Mesendoderm (in vitro differentiated cells): ENCODE measurements at regions not wholly inside any gene's neighbourhood (a gene's known extent, or its start where the extent isn't known, plus 50 kb on each side); places are given as distances from the start of the nearest gene placed in this dataset.
A peak's percentile ranks its signal among the peaks of the same experiment; 100 is the strongest.

Experiments
- DNase-seq: peaks from one replicate; pipeline ENCODE4 v3.0.0; 2013
- H2AK5ac ChIP-seq: 2 replicates; pipeline ENCODE4 v1.6.1; 2013; ENCODE audit warnings: low read length, inconsistent platforms
- H2BK120ac ChIP-seq: 2 replicates; pipeline ENCODE4 v1.6.1; 2013; ENCODE audit warnings: low read depth, mild to moderate bottlenecking, low read length, moderate library complexity, mixed read lengths
- H2BK15ac ChIP-seq: replicated peaks from 2 replicates; pipeline ENCODE4 v1.6.1; 2013; ENCODE audit warnings: low read depth, mild to moderate bottlenecking, moderate library complexity
- H2BK5ac ChIP-seq: 2 replicates; pipeline ENCODE4 v1.6.1; 2013; ENCODE audit warnings: low read length, inconsistent platforms
- H3K18ac ChIP-seq: 2 replicates; pipeline ENCODE4 v1.6.1; 2013; ENCODE audit warnings: mild to moderate bottlenecking, low read length, mixed read lengths
- H3K23ac ChIP-seq: one replicate; pipeline ENCODE4 v1.6.1; 2013; ENCODE audit warnings: low read length
- H3K27ac ChIP-seq: 2 replicates; pipeline ENCODE4 v1.5.1; 2013; ENCODE audit warnings: low read depth, mild to moderate bottlenecking, inconsistent platforms, low read length, moderate library complexity
- H3K27me3 ChIP-seq: 2 replicates; pipeline ENCODE4 v1.6.1; 2013; ENCODE audit warnings: low read length, control low read depth, mild to moderate bottlenecking, inconsistent platforms; ENCODE audit not compliant: insufficient read depth, poor library complexity
- H3K36me3 ChIP-seq: 2 replicates; pipeline ENCODE4 v1.6.1; 2013; ENCODE audit warnings: low read length, inconsistent platforms; ENCODE audit not compliant: control insufficient read depth, insufficient read depth
- H3K4ac ChIP-seq: one replicate; pipeline ENCODE4 v1.6.1; 2013; ENCODE audit warnings: low read depth, mild to moderate bottlenecking, low read length, moderate library complexity
- H3K4me1 ChIP-seq: 2 replicates; pipeline ENCODE4 v1.6.1; 2013; ENCODE audit warnings: low read depth, low read length, inconsistent platforms; ENCODE audit not compliant: control insufficient read depth
- H3K4me2 ChIP-seq: 2 replicates; pipeline ENCODE4 v1.6.1; 2013; ENCODE audit warnings: low read length
- H3K4me3 ChIP-seq: 2 replicates; pipeline ENCODE4 v1.5.1; 2013; ENCODE audit warnings: mild to moderate bottlenecking, low read length
- H3K56ac ChIP-seq: one replicate; pipeline ENCODE4 v1.6.1; 2013; ENCODE audit warnings: low read length
- H3K79me1 ChIP-seq: 2 replicates; pipeline ENCODE4 v1.6.1; 2013; ENCODE audit warnings: low read length, inconsistent platforms
- H3K79me2 ChIP-seq: 2 replicates; pipeline ENCODE4 v1.6.1; 2013; ENCODE audit warnings: mild to moderate bottlenecking, low read length; ENCODE audit not compliant: control insufficient read depth, insufficient read depth
- H3K9ac ChIP-seq: 2 replicates; pipeline ENCODE4 v1.6.1; 2013; ENCODE audit warnings: low read length, inconsistent platforms
- H4K5ac ChIP-seq: one replicate; pipeline ENCODE4 v1.6.1; 2013; ENCODE audit warnings: low read length
- H4K8ac ChIP-seq: one replicate; pipeline ENCODE4 v1.6.1; 2013; ENCODE audit warnings: low read depth, mild to moderate bottlenecking, control low read depth, low read length, moderate library complexity
- WGBS: extraction: QIAGEN DNeasy Blood & Tissue Kit; methylation state at CpG from one replicate; pipeline ENCODE4 v1.1.7; 2013; ENCODE audit warnings: low lambda C conversion rate, missing lambda C conversion rate; ENCODE audit not compliant: insufficient coverage; ENCODE audit errors: extremely low coverage; 5-methylcytosine and 5-hydroxymethylcytosine counted together

DNA sequence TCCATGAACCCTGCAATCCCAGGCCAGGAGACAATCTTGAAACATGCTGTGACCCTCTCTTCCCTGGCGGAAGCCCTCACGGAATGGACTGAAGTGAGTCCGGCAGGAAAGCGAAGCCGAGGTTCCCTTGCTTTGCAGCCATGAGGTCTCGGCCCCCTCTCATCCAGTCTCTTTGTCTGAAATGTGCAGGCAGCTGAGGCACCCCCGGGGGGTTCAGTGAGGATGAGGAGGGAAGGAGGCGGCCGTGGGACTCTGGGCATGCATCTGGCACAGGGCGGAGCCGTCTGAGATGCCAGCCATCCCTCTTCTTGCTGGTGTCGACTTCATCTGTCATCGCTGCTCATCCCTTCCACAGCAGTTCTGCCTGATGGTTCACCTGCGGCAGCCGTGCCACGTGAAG is 1485.7 kb downstream of the BRD1 start:
- Histone ChIP-seq H2AK5ac (no peak overlapping the region), H3K9ac (no peak overlapping the region), H3K27ac (no peak overlapping the region), H4K8ac (no peak overlapping the region), H3K4ac (no peak overlapping the region), H3K23ac (no peak overlapping the region), H2BK120ac (no peak overlapping the region), H4K5ac (no peak overlapping the region), H3K4me2 (no peak overlapping the region), H3K56ac (no peak overlapping the region), H3K4me3 (no peak overlapping the region), H2BK15ac (no peak overlapping the region), H3K27me3 (no peaks in the 10 kb centered on the region), H3K79me2 (no peaks in the 10 kb centered on the region), H3K4me1 (no peaks in the 10 kb centered on the region), H3K18ac (no peak overlapping the region), H3K36me3 (no peaks in the 10 kb centered on the region), H3K79me1 (no peaks in the 10 kb centered on the region), H2BK5ac (no peak overlapping the region)
- no peak for DNase-seq
- no CpG with 5 or more reads among the region's 16 CpGs for WGBS

DNA sequence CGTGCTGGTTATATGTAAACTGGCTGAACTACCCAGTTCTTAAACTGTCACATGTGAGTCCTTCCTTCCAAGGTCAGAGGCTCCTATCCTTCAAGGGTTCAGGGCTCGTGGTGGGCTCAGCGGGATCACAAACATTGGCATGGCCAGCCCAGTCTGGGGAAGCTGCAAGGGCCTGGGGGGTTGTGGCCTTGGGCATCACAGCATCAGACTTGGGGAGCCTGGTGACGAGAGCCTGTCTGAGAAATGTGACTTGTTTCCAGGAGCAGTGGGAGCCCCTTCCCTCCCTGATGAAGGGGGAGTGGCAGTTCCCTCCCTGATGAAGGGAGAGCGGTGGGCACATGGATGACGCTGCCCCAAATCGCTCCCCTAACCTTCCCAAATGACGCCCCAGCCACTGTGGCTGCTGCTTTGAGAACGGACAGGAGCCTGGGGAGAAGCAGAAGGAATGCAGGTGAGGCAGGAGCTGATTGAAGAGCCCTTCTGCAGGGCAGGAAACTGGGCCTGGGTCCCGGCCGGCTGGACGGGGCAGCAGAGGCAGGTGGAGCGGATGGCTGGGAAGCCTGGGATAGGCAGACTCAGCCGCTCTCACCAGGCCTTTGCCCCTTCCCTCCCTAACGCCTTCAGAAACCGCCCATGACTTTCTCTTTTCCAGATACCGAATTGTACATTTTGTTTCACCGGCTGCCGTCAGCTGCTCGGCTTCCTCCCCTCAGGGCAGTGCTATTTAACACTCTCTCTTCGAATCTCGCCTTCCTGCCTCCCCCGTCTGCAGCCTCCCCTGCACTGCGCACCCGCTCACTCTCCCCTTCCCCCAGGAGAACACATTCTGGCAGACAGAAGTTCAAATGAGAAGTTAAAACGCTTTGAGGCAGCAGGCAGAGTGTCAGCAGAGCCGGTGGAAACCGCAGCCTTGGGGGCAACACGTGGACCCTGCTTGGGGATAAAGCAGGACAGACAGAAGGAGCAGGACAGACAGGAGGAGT is 1486.7 kb downstream of the BRD1 start:
- Histone ChIP-seq H3K4me2 (no peak overlapping the region), H4K8ac (no peak overlapping the region), H3K79me1 (no peaks in the 10 kb centered on the region), H3K79me2 (no peaks in the 10 kb centered on the region), H2BK120ac (no peak overlapping the region), H3K4me3 (no peak overlapping the region), H3K27ac (no peak overlapping the region), H3K36me3 (no peaks in the 10 kb centered on the region), H3K9ac (no peak overlapping the region), H3K27me3 (no peaks in the 10 kb centered on the region), H2AK5ac (no peak overlapping the region), H3K18ac (no peak overlapping the region), H3K4me1 (no peaks in the 10 kb centered on the region), H2BK15ac (no peak overlapping the region), H3K56ac (no peak overlapping the region), H2BK5ac (no peak overlapping the region), H4K5ac (no peak overlapping the region), H3K23ac (no peak overlapping the region), H3K4ac (no peak overlapping the region)
- DNase-seq, result peak; percentile 45
- no CpG with 5 or more reads among the region's 29 CpGs for WGBS

DNA sequence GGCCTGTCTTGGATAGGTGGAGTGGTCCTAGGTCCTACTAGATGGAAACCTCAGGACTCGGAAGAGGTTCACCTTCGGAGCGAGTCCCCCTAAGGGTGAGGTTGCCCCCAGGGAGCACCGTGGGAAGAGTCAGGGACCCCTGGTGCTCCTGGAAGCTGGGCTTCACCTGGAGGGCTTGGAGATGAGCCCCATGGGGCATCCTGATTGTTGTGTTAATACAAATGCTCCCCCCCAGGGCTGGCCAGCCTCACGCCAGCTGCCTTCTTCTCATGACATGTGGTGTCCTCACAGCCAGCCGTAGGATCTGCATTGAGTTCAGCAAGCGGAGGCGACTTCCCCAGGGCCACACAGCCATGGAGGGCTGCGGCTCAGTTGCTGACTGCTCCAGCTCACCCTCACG is 1487.5 kb downstream of the BRD1 start:
- no peak overlapping the region for H3K4me2 ChIP-seq
- no peak overlapping the region for H2BK15ac ChIP-seq
- H3K27ac ChIP-seq, result no peak overlapping the region
- no peak overlapping the region for H2AK5ac ChIP-seq
- no peak overlapping the region for H3K4ac ChIP-seq
- no peak overlapping the region for H3K4me3 ChIP-seq
- WGBS, result no CpG with 5 or more reads among the region's 10 CpGs
- no peak overlapping the region for H2BK5ac ChIP-seq
- H3K27me3 ChIP-seq, result no peaks in the 10 kb centered on the region
- no peak overlapping the region for H3K56ac ChIP-seq
- H3K79me2 ChIP-seq, result no peaks in the 10 kb centered on the region
- no peaks in the 10 kb centered on the region for H3K79me1 ChIP-seq
- no peak overlapping the region for H4K5ac ChIP-seq
- DNase-seq, result no peak
- no peak overlapping the region for H3K9ac ChIP-seq
- H3K18ac ChIP-seq, result no peak overlapping the region
- H3K4me1 ChIP-seq, result peaks cover 2% of the 10 kb centered on the region
- no peak overlapping the region for H3K23ac ChIP-seq
- H4K8ac ChIP-seq, result no peak overlapping the region
- H3K36me3 ChIP-seq, result no peaks in the 10 kb centered on the region
- H2BK120ac ChIP-seq, result no peak overlapping the region

DNA sequence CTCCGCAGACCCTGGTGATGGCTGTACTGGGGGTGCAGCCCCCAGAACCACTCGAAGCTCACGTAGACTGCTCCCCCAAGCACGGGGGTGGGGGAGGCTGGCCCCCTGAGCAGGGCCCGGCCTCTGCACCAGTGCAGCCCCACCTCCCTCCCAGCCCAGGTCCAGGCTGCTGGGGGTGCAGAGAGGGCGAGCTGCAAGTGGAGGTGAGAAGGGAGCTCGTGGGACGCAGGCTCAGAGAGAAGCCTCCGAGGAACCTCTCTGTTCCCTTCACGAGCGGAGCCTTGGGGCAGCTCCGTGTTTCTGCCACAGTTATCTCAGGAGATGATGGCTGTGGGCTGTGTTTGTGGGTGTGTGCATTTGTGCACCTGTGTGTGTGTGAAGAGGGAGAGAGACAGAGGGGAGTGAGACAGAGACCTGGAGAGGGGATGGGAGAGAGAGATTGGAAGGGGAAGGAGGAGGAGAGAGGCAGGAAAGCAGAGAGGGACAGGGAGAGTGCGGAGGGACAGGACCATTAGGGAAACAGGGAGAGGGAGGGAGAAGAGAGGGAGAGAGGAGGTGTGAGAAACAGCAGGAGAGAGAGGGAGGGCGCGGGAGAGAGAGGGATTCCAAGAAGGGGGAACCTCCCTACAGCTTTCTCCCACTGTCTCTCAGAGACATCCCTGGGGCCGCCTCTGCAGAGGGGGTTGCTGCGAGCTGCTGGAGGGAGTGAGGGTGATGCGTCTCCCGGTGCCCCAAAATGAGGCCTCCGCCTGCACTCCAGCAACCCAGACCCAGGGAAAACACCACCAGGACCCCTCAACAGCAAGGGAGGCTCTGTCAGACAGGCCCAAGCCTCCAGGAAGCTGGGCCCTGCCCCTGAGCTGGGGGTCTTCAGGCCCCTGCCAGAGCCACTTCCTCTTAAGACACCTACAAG is 1488.6 kb downstream of the BRD1 start:
- Histone ChIP-seq H4K8ac (no peak overlapping the region), H2BK15ac (no peak overlapping the region), H3K4ac (no peak overlapping the region), H3K56ac (no peak overlapping the region), H2BK120ac (no peak overlapping the region), H2BK5ac (no peak overlapping the region), H3K27me3 (no peaks in the 10 kb centered on the region), H3K27ac (no peak overlapping the region), H3K79me1 (no peaks in the 10 kb centered on the region), H3K18ac (no peak overlapping the region), H3K4me3 (no peak overlapping the region), H3K4me2 (no peak overlapping the region), H2AK5ac (no peak overlapping the region), H3K36me3 (no peaks in the 10 kb centered on the region), H3K79me2 (no peaks in the 10 kb centered on the region), H3K23ac (peak overlapping the region; percentile 29), H3K9ac (no peak overlapping the region), H3K4me1 (peaks cover 2% of the 10 kb centered on the region), H4K5ac (no peak overlapping the region)
- DNase-seq, result peak; percentile 44
- WGBS, result no CpG with 5 or more reads among the region's 20 CpGs

DNA sequence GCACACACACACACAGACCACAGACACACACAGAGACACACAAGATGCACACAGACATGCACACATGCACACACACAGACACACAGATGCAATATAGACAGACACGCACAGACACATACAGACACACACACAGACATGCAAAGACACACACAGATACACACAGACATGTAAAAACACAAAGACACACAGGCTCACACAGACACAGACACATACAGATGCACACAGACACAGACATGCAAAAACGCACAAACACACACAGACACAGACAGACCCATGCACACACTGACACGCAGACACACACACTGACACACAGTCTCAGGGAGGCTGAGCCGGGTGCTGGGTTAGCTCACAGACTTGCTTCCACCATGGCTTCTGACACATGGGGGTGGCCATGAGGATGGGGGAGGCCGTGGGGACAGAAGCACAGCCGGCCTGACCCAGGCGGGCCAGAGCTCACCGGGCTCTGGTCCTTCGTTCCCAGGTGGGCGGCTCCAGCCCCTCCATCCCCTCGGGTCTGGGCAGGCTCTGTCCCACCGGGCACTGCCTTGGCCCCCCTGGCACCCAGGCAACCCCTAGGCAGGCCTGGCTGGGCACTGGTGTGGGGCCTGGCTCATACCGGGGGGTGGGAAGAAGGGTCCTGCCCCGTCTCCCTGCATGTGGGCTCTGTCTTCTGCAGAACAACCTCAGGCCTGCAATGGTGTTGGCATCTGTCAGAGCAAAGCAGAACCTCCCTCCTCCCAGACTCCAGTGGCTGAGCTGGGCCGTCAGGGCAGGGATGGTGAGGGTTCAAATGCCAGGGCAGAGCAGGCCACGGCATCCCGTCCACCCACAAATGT is 1489.5 kb downstream of the BRD1 start:
- no CpG with 5 or more reads among the region's 17 CpGs for WGBS
- Histone ChIP-seq H3K79me1 (no peaks in the 10 kb centered on the region), H3K36me3 (no peaks in the 10 kb centered on the region)

More for the DNA sequence above, 1489.5 kb downstream of the BRD1 start:
- no peak for DNase-seq
- H3K56ac ChIP-seq, result no peak overlapping the region
- no peak overlapping the region for H2BK15ac ChIP-seq
- H3K4me2 ChIP-seq, result no peak overlapping the region
- H3K23ac ChIP-seq, result peak overlapping the region; percentile 29
- H2BK5ac ChIP-seq, result no peak overlapping the region
- no peaks in the 10 kb centered on the region for H3K79me2 ChIP-seq
- no peaks in the 10 kb centered on the region for H3K27me3 ChIP-seq
- H3K4ac ChIP-seq, result no peak overlapping the region
- no peak overlapping the region for H3K4me3 ChIP-seq
- H3K4me1 ChIP-seq, result peaks cover 2% of the 10 kb centered on the region
- H3K9ac ChIP-seq, result no peak overlapping the region
- H4K8ac ChIP-seq, result no peak overlapping the region
- no peak overlapping the region for H3K27ac ChIP-seq
- H3K18ac ChIP-seq, result no peak overlapping the region
- no peak overlapping the region for H2AK5ac ChIP-seq
- no peak overlapping the region for H2BK120ac ChIP-seq
- no peak overlapping the region for H4K5ac ChIP-seq
